Small intestine (tissue), 7 donors: ENCODE measurements at regions not wholly inside any gene's neighbourhood (a gene's known extent, or its start where the extent isn't known, plus 50 kb on each side); places are given as distances from the start of the nearest gene placed in this dataset.

Experiments used
- DNase-seq, 2 donors: peaks; one replicate each; pipeline versions ENCODE4 v3.0.0 to v3.0.0-alpha.2; 2013
- FAIRE-seq: peaks from 2 replicates; lab custom pipeline; 2012; peaks lifted over from hg19 to GRCh38; lab: Jason Lieb, UNC
- H3K27ac ChIP-seq, 3 donors: one replicate each; pipeline ENCODE4 v1.5.1; 2013; ENCODE audit warnings: low read length in 2 of 3, mild to moderate bottlenecking in 2 of 3, control low read depth in 1 of 3, inconsistent platforms in 1 of 3, low read depth in 1 of 3, moderate library complexity in 1 of 3
- H3K27me3 ChIP-seq, 3 donors: one replicate each; pipeline ENCODE4 v1.6.1; 2013; ENCODE audit warnings: low read length in 3 of 3, inconsistent platforms in 1 of 3; ENCODE audit not compliant: control insufficient read depth in 3 of 3, insufficient read depth in 3 of 3
- H3K36me3 ChIP-seq, 3 donors: one replicate each; pipeline ENCODE4 v1.6.1; 2013; ENCODE audit warnings: low read length in 3 of 3, inconsistent platforms in 1 of 3, low read depth in 1 of 3, mild to moderate bottlenecking in 1 of 3, moderate library complexity in 1 of 3; ENCODE audit not compliant: control insufficient read depth in 3 of 3, insufficient read depth in 2 of 3
- H3K4me1 ChIP-seq, 3 donors: one replicate each; pipeline ENCODE4 v1.6.1; 2013; ENCODE audit warnings: low read length in 2 of 3, inconsistent platforms in 1 of 3, low read depth in 1 of 3, mild to moderate bottlenecking in 1 of 3, moderate library complexity in 1 of 3; ENCODE audit not compliant: control insufficient read depth in 3 of 3, insufficient read depth in 2 of 3
- H3K4me3 ChIP-seq, 3 donors: one replicate each; pipeline ENCODE4 v1.5.1; 2013; ENCODE audit warnings: low read length in 3 of 3, control low read depth in 1 of 3, inconsistent platforms in 1 of 3, low read depth in 1 of 3, mild to moderate bottlenecking in 1 of 3, moderate library complexity in 1 of 3
- H3K9me3 ChIP-seq, 2 donors: one replicate each; pipeline ENCODE4 v1.6.1; 2013; ENCODE audit warnings: low read depth in 1 of 2, low read length in 1 of 2; ENCODE audit not compliant: control insufficient read depth in 2 of 2, insufficient read depth in 1 of 2
- WGBS, 3 donors: extraction: QIAGEN DNeasy Blood & Tissue Kit; methylation state at CpG; one replicate each; pipeline ENCODE4 v1.1.7; 2013; 5-methylcytosine and 5-hydroxymethylcytosine counted together
- donor health status: healthy with polysubstance abuse.
- donor health status: control.
- donor health status: control.
- donor health status: Bipolar disorder and iron deficiency.
- donor health status: healthy.

DNA sequence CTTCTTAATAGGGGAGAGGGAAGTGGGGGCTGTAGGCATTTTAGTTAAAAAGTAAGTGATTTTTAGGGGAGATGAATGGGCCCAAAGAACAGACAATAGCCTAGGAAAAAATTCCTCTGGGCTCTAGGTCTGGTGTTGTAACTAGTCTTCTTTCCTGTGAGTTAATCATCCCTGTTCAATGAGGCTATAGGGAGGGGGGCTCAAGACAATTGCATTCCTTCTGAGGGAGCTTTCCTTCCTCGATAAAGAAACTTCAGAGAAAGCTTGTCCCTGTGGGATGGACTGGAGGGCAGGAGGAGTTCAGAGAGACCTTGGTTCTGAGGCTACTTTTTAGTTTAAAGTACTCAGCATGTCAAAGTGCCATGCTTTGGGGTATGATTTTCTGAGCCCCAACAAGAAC is 127.2 kb downstream of the BBS10 start:
- Histone ChIP-seq H3K27me3 (no peaks in the 10 kb centered on the region), H3K36me3 (no peaks in the 10 kb centered on the region), H3K4me3 (no peak overlapping the region), H3K27ac (no peak overlapping the region), H3K4me1 (no peaks in the 10 kb centered on the region), H3K9me3 (no peaks in the 10 kb centered on the region)
- FAIRE-seq (no peak), DNase-seq (no peak)
- WGBS, 3 donors, result 16 to 30% (median 27%) methylated on average over 1 of the region's 1 CpG

DNA sequence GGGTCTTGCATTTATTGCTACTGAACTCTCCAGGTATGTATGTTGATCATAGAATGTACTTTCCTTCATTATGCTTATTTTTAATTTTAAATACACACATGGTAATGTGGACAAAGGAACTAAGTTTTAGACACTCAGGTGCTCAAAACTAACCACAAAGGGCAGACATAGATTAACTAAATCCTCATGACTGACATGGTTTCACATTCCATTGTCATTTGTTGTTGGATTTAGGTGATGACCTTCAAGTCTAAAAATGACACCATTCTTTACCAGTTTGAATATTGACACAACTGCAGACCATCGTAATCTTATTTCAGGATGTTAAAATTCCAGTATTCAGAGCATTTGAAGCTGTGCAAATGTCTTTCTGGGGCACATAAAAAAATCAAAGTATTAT is 128.4 kb downstream of the BBS10 start:
- 58 to 69% (median 63%) methylated on average over 1 of the region's 1 CpG for WGBS, 3 donors
- Histone ChIP-seq H3K4me1 (no peaks in the 10 kb centered on the region), H3K9me3 (no peaks in the 10 kb centered on the region), H3K36me3 (no peaks in the 10 kb centered on the region), H3K4me3 (no peak overlapping the region), H3K27me3 (no peaks in the 10 kb centered on the region), H3K27ac (no peak overlapping the region)
- DNase-seq (no peak), FAIRE-seq (no peak)

DNA sequence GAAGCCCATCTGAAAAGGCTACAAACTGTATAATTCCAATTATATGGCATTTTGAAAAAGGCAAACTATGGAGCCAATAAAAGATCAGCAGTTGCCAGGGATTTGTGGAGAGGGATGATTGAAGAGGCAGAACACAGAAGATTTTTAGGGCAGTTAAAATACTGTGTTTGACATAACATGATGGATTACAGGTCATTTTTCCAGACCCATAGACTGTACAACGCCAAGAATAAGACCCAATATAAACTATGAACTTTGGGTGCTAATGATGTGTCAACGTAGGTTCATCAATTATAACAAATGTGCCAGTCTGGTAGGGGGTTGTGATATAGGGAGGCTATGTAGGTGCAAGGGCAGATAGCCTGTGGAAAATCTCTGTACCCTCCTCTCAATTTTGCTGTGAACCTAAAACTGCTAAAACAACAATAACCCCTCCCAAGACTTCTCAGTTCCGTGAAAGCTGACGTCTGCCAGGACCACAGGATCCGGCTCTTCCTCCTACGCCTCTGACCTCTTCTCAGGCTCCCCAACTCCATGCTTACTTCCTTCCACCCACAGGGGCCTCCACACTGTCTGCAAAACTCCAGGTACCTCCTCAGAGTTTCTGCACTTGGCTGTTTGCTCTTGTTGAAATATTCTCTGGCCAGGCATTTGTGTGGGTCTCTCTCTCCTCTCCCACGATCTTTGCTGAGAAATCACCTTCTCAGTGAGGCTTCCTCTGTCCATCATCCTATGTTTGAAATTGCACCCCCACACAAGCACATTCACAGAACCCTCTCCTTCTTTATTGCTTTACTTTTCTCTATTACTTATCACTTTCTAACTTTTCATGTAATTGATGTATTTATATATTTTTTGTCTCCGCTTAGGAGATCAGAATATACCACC is 131.4 kb downstream of the BBS10 start:
- no peaks in the 10 kb centered on the region for H3K4me1 ChIP-seq
- H3K27me3 ChIP-seq, result peaks cover 0 to 3% (median 0%) of the 10 kb centered on the region in 3 donors
- no peak overlapping the region for H3K27ac ChIP-seq
- H3K4me3 ChIP-seq, result no peak overlapping the region
- H3K9me3 ChIP-seq, result no peaks in the 10 kb centered on the region
- no peak for FAIRE-seq
- 57 to 71% (median 65%) methylated on average over 8 of the region's 8 CpGs for WGBS, 3 donors
- H3K36me3 ChIP-seq, result no peaks in the 10 kb centered on the region
- DNase-seq, result no peak

DNA sequence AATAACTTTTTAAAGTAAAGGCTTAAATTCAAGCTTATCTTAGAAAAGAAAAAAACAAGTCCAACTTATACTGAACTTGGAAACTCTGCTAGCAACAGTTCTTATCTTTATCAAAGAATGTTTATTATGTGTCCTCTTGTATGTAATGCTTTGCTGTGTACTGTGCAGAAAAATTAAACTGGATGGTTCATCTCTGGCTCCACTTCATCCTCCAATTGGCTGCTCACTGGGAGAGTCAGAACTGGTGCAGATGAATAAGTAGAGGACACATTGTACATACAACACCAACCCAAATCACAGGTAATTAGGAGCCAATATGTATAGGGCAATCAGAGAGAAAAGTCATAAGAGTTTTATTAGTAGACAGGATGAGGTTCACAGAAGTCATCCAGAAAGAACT is 123.6 kb upstream of the NAP1L1 start:
- Histone ChIP-seq H3K27me3 (peaks cover 0 to 5% (median 0%) of the 10 kb centered on the region in 3 donors), H3K4me1 (no peaks in the 10 kb centered on the region), H3K36me3 (no peaks in the 10 kb centered on the region), H3K27ac (no peak overlapping the region), H3K9me3 (peaks cover 0 to 1% of the 10 kb centered on the region in 2 donors), H3K4me3 (no peak overlapping the region)
- FAIRE-seq (no peak), DNase-seq (no peak)

DNA sequence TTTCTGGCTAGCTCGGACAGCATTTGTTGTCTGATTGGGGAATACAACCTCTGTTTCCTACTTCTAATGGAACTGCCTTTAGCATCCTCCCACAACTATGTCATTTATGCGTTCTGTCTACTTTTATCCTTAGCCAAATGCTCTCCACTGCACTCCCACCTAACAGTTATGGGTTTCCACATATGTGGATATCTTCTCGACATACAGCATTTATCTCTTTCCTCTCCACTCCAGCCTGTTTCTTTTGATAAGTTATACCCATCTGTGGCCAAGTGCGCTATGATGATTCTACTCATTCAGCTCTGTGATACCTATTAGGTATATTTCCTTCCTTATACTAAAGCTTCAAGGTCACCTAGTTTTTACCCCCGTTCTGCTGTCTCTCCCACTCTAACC is 122.2 kb upstream of the NAP1L1 start:
- Histone ChIP-seq H3K9me3 (peaks cover 0 to 8% of the 10 kb centered on the region in 2 donors), H3K27ac (no peak overlapping the region), H3K36me3 (no peaks in the 10 kb centered on the region), H3K4me3 (no peak overlapping the region), H3K27me3 (peaks cover 0 to 5% (median 0%) of the 10 kb centered on the region in 3 donors), H3K4me1 (no peaks in the 10 kb centered on the region)
- FAIRE-seq, result no peak
- no peak for DNase-seq
- 80 to 89% (median 84%) methylated on average over 5 of the region's 5 CpGs for WGBS, 3 donors

DNA sequence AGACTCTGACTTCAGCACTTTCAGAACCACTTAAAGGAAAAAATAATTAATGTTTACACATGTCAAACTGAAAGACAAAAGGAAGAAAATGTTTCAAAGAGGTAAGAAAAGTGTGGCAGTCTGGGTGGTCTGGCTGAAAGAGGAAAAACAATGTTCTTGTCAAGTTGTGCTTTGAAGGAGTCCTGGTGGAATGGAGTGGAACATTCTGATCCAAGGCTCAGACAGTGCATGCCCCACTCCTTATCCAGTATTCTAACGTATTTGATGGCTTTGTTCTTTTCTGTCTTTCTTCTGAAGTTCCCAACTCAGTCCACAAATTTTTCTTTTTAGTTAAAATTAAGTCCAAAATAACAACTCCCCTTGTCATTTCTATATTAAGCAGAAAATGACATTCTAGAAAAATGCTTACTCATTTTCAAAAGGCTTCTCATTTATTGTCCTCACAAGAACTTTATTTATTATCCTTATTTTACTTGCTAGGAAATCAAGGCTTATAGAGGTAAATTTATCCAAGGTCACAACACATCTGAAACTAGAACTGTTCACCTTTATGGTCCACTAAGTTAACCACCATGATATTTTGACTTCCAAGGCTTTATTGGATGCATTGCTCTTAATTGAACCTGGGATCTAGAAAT is 121.7 kb upstream of the NAP1L1 start:
- Histone ChIP-seq H3K27ac (no peak overlapping the region), H3K9me3 (peaks cover 0 to 10% of the 10 kb centered on the region in 2 donors), H3K4me1 (no peaks in the 10 kb centered on the region), H3K27me3 (peaks cover 0 to 6% (median 0%) of the 10 kb centered on the region in 3 donors), H3K4me3 (no peak overlapping the region), H3K36me3 (no peaks in the 10 kb centered on the region)
- 13 to 24% (median 20%) methylated on average over 1 of the region's 1 CpG for WGBS, 3 donors
- FAIRE-seq, result no peak
- no peak for DNase-seq

DNA sequence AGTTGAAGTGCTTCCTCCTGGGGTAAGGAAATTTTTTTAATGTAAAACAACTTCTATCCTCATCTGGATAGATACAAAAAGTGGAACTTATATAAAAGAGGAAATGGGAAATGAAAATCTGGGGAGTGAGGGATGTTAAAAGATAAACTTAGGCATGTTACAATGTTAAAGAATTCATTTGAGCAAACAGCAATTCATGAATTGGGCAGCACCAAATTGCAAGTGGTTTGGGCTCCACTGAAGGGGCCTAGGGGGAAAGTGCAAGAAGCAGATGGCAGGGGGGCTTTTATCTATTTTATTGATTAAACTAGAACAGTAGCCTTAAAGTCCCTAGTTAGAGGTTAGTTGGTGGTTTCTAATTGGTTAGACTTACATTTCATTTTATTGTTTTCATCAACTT is 118.1 kb upstream of the NAP1L1 start:
- DNase-seq (no peak), FAIRE-seq (no peak)
- no peaks in the 10 kb centered on the region for H3K4me1 ChIP-seq
- H3K9me3 ChIP-seq, result peaks cover 0 to 27% of the 10 kb centered on the region in 2 donors
- no peaks in the 10 kb centered on the region for H3K36me3 ChIP-seq
- H3K4me3 ChIP-seq, result no peak overlapping the region
- H3K27ac ChIP-seq, result no peak overlapping the region
- H3K27me3 ChIP-seq, result peaks cover 0 to 6% (median 0%) of the 10 kb centered on the region in 3 donors

DNA sequence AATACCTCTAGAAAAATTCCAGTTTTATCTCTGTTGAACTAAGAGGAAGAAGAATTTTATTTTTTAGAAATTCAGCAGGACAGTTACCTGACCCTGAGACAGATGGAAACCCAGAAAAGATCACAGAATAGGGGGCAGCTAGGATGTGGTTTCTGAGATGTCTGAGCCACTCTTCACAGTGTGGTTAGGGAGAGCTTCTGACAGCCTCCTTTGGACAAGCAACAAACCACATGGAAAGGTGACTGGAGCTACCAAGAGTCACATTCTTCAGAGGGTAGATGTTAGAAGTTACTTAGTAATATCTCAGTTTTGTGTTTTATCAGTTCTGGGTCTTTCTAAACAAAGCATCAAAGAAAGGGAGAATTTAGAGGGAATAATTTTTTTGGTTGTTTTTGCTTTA is 117.3 kb upstream of the NAP1L1 start:
- H3K27ac ChIP-seq, result no peak overlapping the region
- H3K9me3 ChIP-seq, result peaks cover 0 to 27% of the 10 kb centered on the region in 2 donors
- DNase-seq, result no peak
- no peaks in the 10 kb centered on the region for H3K36me3 ChIP-seq
- no peak for FAIRE-seq
- peaks cover 0 to 6% (median 0%) of the 10 kb centered on the region in 3 donors for H3K27me3 ChIP-seq
- H3K4me3 ChIP-seq, result no peak overlapping the region
- H3K4me1 ChIP-seq, result no peaks in the 10 kb centered on the region
